ENCODE measurements at regions not wholly inside any gene's neighbourhood (a gene's known extent, or its start where the extent isn't known, plus 50 kb on each side); places are given as distances from the start of the nearest gene placed in this dataset.

GRCh38 chr1:170375082-170375723 is 156.8 kb upstream of the GORAB start:
- TF ChIP-seq CTCF (conservative IDR thresholded peaks at IDR 0.05; ENCODE audit: low read length) (no peak), EZH2phosphoT487 (IDR thresholded peaks at IDR 0.05; ENCODE audit: borderline replicate concordance, low read depth, low read length) (no peak)

All from OCI-LY7 (cell line).